ENCODE measurements at regions not wholly inside any gene's neighbourhood (a gene's known extent, or its start where the extent isn't known, plus 50 kb on each side); places are given as distances from the start of the nearest gene placed in this dataset.

DNA sequence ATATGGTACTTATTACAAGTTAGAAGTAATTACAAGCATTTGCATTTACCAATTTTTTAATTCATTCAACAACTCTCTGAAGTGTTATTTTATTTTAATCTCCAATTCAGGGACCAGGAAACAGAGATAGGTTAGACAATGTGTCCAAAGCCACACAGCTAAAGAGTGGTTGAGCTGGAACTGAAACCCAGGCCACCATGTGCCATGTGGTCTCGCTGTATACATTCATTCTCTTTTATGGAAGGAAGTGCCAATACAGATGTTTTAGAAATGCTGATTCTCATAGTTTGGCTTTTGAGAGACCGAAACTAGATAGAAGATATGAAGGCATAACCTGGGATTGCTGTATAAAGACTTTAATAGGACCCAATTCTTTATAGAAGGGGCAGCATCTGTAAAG, 684.6 kb upstream of the ID2 start:
- no peaks in the 10 kb centered on the region for H3K4me1 ChIP-seq
- POLR2A ChIA-PET: no interaction called here
- no peak for FAIRE-seq
- no peak overlapping the region for H3K4me2 ChIP-seq
- H3K9me3 ChIP-seq: no peaks in the 10 kb centered on the region
- ATAC-seq: no peak
- H3K4me3 ChIP-seq: no peak overlapping the region
- H3K27ac ChIP-seq: no peak overlapping the region
- 63% methylated on average over 2 of the region's 2 CpGs for WGBS (ENCODE audit: missing lambda C conversion rate)
- CTCF ChIA-PET: interaction anchor here (1.4 kb wide), 1 partner anchor 26 kb away, joined by 3 read pairs; no protein-coding TSS in a partner anchor
- DNase-seq (ENCODE audit: low read depth in 1 of 2, low spot score in 1 of 2): no peak
- TF ChIP-seq, protein P1, sequence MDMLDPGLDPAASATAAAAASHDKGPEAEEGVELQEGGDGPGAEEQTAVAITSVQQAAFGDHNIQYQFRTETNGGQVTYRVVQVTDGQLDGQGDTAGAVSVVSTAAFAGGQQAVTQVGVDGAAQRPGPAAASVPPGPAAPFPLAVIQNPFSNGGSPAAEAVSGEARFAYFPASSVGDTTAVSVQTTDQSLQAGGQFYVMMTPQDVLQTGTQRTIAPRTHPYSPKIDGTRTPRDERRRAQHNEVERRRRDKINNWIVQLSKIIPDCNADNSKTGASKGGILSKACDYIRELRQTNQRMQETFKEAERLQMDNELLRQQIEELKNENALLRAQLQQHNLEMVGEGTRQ (IDR thresholded peaks at IDR 0.05): no peak
- TF ChIP-seq ZSCAN20 (CRISPR knock-in tag; IDR thresholded peaks at IDR 0.05) (no peak), HDAC2 (IDR thresholded peaks at IDR 0.05) (no peak), PHF8 (IDR thresholded peaks at IDR 0.05; ENCODE audit: borderline replicate concordance, low read depth) (no peak), CBX8 (IDR thresholded peaks at IDR 0.05) (no peak), HOXA7 (CRISPR knock-in tag; IDR thresholded peaks at IDR 0.05) (no peak), HOXB13 (CRISPR knock-in tag; IDR thresholded peaks at IDR 0.05; ENCODE audit: low read depth) (no peak), ESRRA (IDR thresholded peaks at IDR 0.05; ENCODE audit: borderline replicate concordance, low read length) (no peak), KDM1A (IDR thresholded peaks at IDR 0.05; ENCODE audit: low read depth) (no peak), GATA3 (IDR thresholded peaks at IDR 0.05; ENCODE audit: borderline replicate concordance) (no peak), CHD2 (IDR thresholded peaks at IDR 0.05; ENCODE audit: low read length, partially characterized antibody) (no peak), MYC (IDR thresholded peaks at IDR 0.05; ENCODE audit: borderline replicate concordance, low read length) (no peak), NPAS2 (CRISPR knock-in tag; IDR thresholded peaks at IDR 0.05; ENCODE audit: borderline replicate concordance) (no peak)
- TF ChIP-seq, protein P2, sequence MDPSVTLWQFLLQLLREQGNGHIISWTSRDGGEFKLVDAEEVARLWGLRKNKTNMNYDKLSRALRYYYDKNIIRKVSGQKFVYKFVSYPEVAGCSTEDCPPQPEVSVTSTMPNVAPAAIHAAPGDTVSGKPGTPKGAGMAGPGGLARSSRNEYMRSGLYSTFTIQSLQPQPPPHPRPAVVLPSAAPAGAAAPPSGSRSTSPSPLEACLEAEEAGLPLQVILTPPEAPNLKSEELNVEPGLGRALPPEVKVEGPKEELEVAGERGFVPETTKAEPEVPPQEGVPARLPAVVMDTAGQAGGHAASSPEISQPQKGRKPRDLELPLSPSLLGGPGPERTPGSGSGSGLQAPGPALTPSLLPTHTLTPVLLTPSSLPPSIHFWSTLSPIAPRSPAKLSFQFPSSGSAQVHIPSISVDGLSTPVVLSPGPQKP (IDR thresholded peaks at IDR 0.05; ENCODE audit: low read depth, low read length): no peak
- TF ChIP-seq, protein P3, sequence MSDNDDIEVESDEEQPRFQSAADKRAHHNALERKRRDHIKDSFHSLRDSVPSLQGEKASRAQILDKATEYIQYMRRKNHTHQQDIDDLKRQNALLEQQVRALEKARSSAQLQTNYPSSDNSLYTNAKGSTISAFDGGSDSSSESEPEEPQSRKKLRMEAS (IDR thresholded peaks at IDR 0.05): no peak
- TF ChIP-seq, protein P4, sequence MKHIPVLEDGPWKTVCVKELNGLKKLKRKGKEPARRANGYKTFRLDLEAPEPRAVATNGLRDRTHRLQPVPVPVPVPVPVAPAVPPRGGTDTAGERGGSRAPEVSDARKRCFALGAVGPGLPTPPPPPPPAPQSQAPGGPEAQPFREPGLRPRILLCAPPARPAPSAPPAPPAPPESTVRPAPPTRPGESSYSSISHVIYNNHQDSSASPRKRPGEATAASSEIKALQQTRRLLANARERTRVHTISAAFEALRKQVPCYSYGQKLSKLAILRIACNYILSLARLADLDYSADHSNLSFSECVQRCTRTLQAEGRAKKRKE (CRISPR knock-in tag; IDR thresholded peaks at IDR 0.05; ENCODE audit: low read depth): no peak
- TF ChIP-seq, protein P5, sequence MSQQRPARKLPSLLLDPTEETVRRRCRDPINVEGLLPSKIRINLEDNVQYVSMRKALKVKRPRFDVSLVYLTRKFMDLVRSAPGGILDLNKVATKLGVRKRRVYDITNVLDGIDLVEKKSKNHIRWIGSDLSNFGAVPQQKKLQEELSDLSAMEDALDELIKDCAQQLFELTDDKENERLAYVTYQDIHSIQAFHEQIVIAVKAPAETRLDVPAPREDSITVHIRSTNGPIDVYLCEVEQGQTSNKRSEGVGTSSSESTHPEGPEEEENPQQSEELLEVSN (IDR thresholded peaks at IDR 0.05; ENCODE audit: borderline replicate concordance, low read depth): no peak
- TF ChIP-seq, protein P6, sequence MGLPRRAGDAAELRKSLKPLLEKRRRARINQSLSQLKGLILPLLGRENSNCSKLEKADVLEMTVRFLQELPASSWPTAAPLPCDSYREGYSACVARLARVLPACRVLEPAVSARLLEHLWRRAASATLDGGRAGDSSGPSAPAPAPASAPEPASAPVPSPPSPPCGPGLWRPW (IDR thresholded peaks at IDR 0.05): no peak
- TF ChIP-seq, protein P7, sequence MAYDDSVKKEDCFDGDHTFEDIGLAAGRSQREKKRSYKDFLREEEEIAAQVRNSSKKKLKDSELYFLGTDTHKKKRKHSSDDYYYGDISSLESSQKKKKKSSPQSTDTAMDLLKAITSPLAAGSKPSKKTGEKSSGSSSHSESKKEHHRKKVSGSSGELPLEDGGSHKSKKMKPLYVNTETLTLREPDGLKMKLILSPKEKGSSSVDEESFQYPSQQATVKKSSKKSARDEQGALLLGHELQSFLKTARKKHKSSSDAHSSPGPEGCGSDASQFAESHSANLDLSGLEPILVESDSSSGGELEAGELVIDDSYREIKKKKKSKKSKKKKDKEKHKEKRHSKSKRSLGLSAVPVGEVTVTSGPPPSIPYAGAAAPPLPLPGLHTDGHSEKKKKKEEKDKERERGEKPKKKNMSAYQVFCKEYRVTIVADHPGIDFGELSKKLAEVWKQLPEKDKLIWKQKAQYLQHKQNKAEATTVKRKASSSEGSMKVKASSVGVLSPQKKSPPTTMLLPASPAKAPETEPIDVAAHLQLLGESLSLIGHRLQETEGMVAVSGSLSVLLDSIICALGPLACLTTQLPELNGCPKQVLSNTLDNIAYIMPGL (CRISPR knock-in tag; IDR thresholded peaks at IDR 0.05; ENCODE audit: borderline replicate concordance): no peak

DNA sequence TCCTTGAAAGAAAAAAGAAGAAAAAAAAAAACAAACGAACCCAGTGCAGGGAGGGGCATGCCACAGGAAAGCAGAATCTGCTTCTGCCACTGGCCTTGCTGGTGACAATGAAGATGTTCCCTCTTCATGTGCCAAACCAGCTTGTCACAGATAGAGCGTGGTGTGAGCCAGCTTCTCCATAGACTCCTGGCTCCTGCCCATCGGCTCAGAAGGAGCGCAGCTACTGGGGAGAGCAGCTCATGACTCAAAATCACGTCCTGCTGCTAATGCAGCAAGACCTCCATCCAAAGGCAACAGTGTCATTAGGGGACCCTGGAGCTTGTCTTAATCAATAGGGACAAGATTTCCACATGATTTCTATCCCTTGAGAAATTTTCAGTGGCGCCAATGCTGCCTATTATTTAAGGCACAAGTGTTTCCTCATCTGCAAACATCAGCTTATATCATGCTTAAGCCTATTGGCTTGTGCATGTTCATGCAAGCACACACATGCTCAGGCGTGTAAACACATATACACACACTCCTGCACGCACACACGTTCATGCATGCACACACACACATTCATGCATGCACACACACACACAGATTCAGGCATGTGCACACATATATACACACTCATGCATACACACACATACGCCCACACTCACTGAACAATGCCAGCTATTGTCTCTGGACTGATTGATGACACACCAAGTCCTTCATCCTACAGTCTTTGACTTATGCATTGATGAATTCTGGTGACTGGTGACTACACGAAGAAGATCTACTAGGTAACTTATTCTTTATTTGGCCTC, 682.0 kb upstream of the ID2 start:
- peaks cover 14% of the 10 kb centered on the region; the same call in 2 of the 3 replicates for H3K4me1 ChIP-seq
- no peak overlapping the region for H3K4me2 ChIP-seq
- no peak for DNase-seq (ENCODE audit: low read depth in 1 of 2, low spot score in 1 of 2)
- ChIA-PET POLR2A (no interaction called here), CTCF (interaction anchor here (0.6 to 0.7 kb wide), 3 partner anchors 8 to 904 kb away, joined by 3 to 5 read pairs (median 5); no protein-coding TSS in a partner anchor)
- WGBS (ENCODE audit: missing lambda C conversion rate): 58% methylated on average over 11 of the region's 11 CpGs
- TF ChIP-seq, protein P3 (IDR thresholded peaks at IDR 0.05): no peak
- TF ChIP-seq RFX5 (IDR thresholded peaks at IDR 0.05) (no peak), NPAS2 (CRISPR knock-in tag; IDR thresholded peaks at IDR 0.05; ENCODE audit: borderline replicate concordance) (no peak), SREBF2 (IDR thresholded peaks at IDR 0.05) (no peak), CBX2 (IDR thresholded peaks at IDR 0.05; ENCODE audit: borderline replicate concordance, low read depth) (no peak), HOXA7 (CRISPR knock-in tag; IDR thresholded peaks at IDR 0.05) (no peak), FOSL2 (IDR thresholded peaks at IDR 0.05) (no peak), FOSL2 (CRISPR knock-in tag; IDR thresholded peaks at IDR 0.05) (no peak), HEYL (CRISPR knock-in tag; IDR thresholded peaks at IDR 0.05) (no peak), FOSB (CRISPR knock-in tag; IDR thresholded peaks at IDR 0.05) (no peak), MAZ (IDR thresholded peaks at IDR 0.05; ENCODE audit: borderline replicate concordance, low read depth, low read length) (no peak), KDM1A (IDR thresholded peaks at IDR 0.05; ENCODE audit: low read depth) (no peak)
- H3K9me3 ChIP-seq: no peaks in the 10 kb centered on the region
- H3K27ac ChIP-seq: no peak overlapping the region
- no peak overlapping the region for H3K4me3 ChIP-seq
- ATAC-seq: no peak
- no peak for FAIRE-seq
